Loucy (cell line): ENCODE measurements at regions not wholly inside any gene's neighbourhood (a gene's known extent, or its start where the extent isn't known, plus 50 kb on each side); places are given as distances from the start of the nearest gene placed in this dataset.

Source experiments
- H2AFZ ChIP-seq: fragments of 200-600 bp; sonication (generic); 2 replicates; pipeline ENCODE4 v1.6.0; 2016; ENCODE audit warnings: antibody characterized with exemption, mild to moderate bottlenecking, low read length, moderate library complexity
- H3F3A ChIP-seq: fragments of 200-600 bp; 2 replicates; pipeline ENCODE4 v1.6.0; 2016; ENCODE audit warnings: antibody characterized with exemption, low read depth, mild to moderate bottlenecking
- H3K27me3 ChIP-seq: fragments of 200-600 bp; sonication (generic); 2 replicates; pipeline ENCODE4 v1.6.1; 2014; ENCODE audit warnings: low read length, mild to moderate bottlenecking; ENCODE audit not compliant: insufficient read depth, poor library complexity, severe bottlenecking
- H3K36me3 ChIP-seq: fragments of 200-600 bp; sonication (generic); 2 replicates; pipeline ENCODE4 v1.6.1; 2016; ENCODE audit warnings: low read length; ENCODE audit not compliant: insufficient read depth
- H3K4me1 ChIP-seq: fragments of 200-600 bp; sonication (generic); 2 replicates; pipeline ENCODE4 v1.5.1; 2014; ENCODE audit warnings: low read length, mild to moderate bottlenecking; ENCODE audit not compliant: insufficient read depth, poor library complexity, severe bottlenecking
- H3K4me2 ChIP-seq: fragments of 200-600 bp; sonication (generic); 2 replicates; pipeline ENCODE4 v1.6.0; 2014; ENCODE audit warnings: antibody characterized with exemption, low read length, low read depth, mild to moderate bottlenecking; ENCODE audit not compliant: poor library complexity, severe bottlenecking
- H3K4me3 ChIP-seq: fragments of 200-600 bp; sonication (generic); 2 replicates; pipeline ENCODE4 v1.5.1; 2014; ENCODE audit warnings: low read length, mild to moderate bottlenecking, mixed read lengths; ENCODE audit not compliant: poor library complexity, severe bottlenecking
- H3K79me2 ChIP-seq: fragments of 200-600 bp; sonication (generic); 2 replicates; pipeline ENCODE4 v1.6.1; 2014; ENCODE audit warnings: low read length; ENCODE audit not compliant: insufficient read depth
- H3K9ac ChIP-seq: fragments of 200-600 bp; sonication (generic); 2 replicates; pipeline ENCODE4 v1.6.0; 2014; ENCODE audit warnings: mild to moderate bottlenecking, low read depth, low read length, moderate library complexity; ENCODE audit not compliant: poor library complexity, severe bottlenecking
- H3K9me2 ChIP-seq: fragments of 200-600 bp; sonication (generic); replicated peaks from 2 replicates; pipeline ENCODE4 v1.6.1; 2016; ENCODE audit warnings: low read depth, low read length, mixed read lengths
- H3K9me3 ChIP-seq: fragments of 200-600 bp; sonication (generic); 2 replicates; pipeline ENCODE4 v1.6.1; 2014; ENCODE audit warnings: mild to moderate bottlenecking, antibody characterized with exemption, low read length, low read depth; ENCODE audit not compliant: insufficient read depth
- H4K20me1 ChIP-seq: fragments of 200-600 bp; sonication (generic); 2 replicates; pipeline ENCODE4 v1.6.0; 2014; ENCODE audit warnings: antibody characterized with exemption, low read length, mild to moderate bottlenecking; ENCODE audit not compliant: insufficient read depth, poor library complexity, severe bottlenecking
- CTCF ChIP-seq: fragments of 200-600 bp; sonication (generic); conservative IDR thresholded peaks from 2 replicates; pipeline ENCODE4 v1.5.1; 2014; ENCODE audit warnings: mild to moderate bottlenecking, antibody characterized with exemption, low read length
- EZH2phosphoT487 ChIP-seq: fragments of 200-600 bp; IDR thresholded peaks from 2 replicates; pipeline ENCODE4 v1.6.1; 2018; ENCODE audit warnings: antibody characterized with exemption, mild to moderate bottlenecking, moderate library complexity, borderline replicate concordance

GRCh38 chr17:34780438-34780837 is 180.8 kb downstream of the CCT6B start:
- H3K4me1 ChIP-seq = peaks cover 6% of the 10 kb centered on the region
- H3F3A ChIP-seq = no peaks in the 10 kb centered on the region
- no peak for TF ChIP-seq EZH2phosphoT487
- TF ChIP-seq CTCF = no peak
- H3K9me3 ChIP-seq = no peaks in the 10 kb centered on the region
- no peak overlapping the region for H3K4me3 ChIP-seq
- no peak overlapping the region for H3K4me2 ChIP-seq
- no peaks in the 10 kb centered on the region for H3K9me2 ChIP-seq
- H3K79me2 ChIP-seq = no peaks in the 10 kb centered on the region
- no peak overlapping the region for H3K9ac ChIP-seq
- no peaks in the 10 kb centered on the region for H4K20me1 ChIP-seq
- H3K36me3 ChIP-seq = no peaks in the 10 kb centered on the region
- no peak overlapping the region for H2AFZ ChIP-seq
- no peaks in the 10 kb centered on the region for H3K27me3 ChIP-seq

DNA sequence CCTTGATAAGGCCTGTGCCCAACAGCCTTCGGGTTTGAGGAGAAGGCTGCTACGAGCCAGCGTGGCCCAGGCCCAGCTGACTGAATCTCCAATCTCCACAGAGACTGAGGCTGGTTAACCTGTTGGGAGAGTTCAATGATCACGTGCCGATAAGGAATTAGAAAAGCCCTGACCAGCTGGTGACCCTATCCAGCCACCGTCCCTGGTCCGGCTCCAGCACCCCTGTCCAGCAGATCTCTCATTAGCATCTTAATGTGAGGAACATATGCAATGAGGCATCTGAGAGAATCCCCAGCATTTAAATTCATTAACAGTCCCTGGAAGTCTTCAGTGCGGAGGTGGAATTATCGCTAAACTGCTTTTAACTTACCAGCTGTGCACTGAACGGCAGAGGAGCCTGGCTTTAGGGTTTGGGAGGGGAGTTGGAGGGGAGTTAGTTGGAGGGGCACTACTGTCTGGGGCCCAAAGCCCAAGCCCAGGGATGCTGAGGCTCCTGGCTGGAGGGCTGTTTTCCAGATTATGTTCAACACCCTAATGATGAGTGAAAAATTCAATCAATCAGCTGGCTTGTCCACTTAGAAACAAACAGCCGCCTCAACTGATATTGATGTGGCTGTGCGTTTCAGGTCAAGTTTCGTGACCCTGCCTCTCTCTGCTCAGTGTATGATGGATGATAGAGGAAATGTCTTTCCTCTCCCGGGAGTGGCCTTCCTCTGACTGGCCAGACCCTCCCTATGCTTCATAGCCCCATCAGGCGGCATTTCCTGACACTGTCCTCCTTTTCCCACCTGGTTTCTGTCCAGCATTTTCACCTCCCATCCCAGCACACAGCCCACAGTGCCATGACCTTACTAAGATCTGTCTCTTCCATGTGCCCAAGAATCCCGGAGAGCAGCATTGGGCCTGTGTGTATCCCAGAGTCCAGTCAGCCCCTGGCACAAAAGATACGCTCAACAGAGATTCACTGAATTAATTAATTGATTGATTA is 184.5 kb downstream of the CCT6B start:
- no peaks in the 10 kb centered on the region for H3F3A ChIP-seq
- H2AFZ ChIP-seq = no peak overlapping the region
- H3K9me2 ChIP-seq = no peaks in the 10 kb centered on the region
- H4K20me1 ChIP-seq = no peaks in the 10 kb centered on the region
- H3K9ac ChIP-seq = no peak overlapping the region
- H3K79me2 ChIP-seq = no peaks in the 10 kb centered on the region
- no peaks in the 10 kb centered on the region for H3K9me3 ChIP-seq
- no peak for TF ChIP-seq CTCF
- no peak for TF ChIP-seq EZH2phosphoT487
- no peaks in the 10 kb centered on the region for H3K36me3 ChIP-seq
- H3K4me1 ChIP-seq = peaks cover 6% of the 10 kb centered on the region
- no peak overlapping the region for H3K4me3 ChIP-seq
- H3K27me3 ChIP-seq = no peaks in the 10 kb centered on the region
- H3K4me2 ChIP-seq = no peak overlapping the region

DNA sequence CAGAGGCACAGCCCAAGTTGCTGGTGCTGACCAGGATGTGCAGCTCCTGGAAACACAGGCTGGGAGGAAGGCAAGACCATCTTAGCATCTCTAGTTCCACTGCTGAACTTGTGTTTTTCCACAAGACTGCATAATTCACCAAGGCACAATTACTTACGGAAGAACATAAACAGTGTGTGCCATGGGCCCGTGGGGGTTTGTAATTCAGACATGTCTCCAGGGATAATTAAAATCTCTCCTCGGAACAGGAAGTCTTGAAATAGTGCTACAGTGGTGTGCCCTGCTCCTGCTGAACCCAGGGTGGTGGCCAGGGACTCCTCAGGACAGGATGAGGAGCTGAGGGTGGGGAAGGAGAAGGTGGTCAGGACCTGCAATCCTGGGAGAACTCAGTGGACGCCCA is 188.2 kb downstream of the CCT6B start:
- Histone ChIP-seq H3K9ac (no peak overlapping the region), H3K4me2 (no peak overlapping the region), H3F3A (no peaks in the 10 kb centered on the region), H4K20me1 (no peaks in the 10 kb centered on the region), H3K9me2 (no peaks in the 10 kb centered on the region), H2AFZ (no peak overlapping the region), H3K4me1 (no peaks in the 10 kb centered on the region), H3K9me3 (no peaks in the 10 kb centered on the region), H3K4me3 (no peak overlapping the region), H3K36me3 (no peaks in the 10 kb centered on the region), H3K27me3 (no peaks in the 10 kb centered on the region), H3K79me2 (no peaks in the 10 kb centered on the region)
- TF ChIP-seq EZH2phosphoT487 = no peak
